K562 (cell line): ENCODE measurements at regions not wholly inside any gene's neighbourhood (a gene's known extent, or its start where the extent isn't known, plus 50 kb on each side); places are given as distances from the start of the nearest gene placed in this dataset.

Experiments
- ATAC-seq: fragments of 200-7000 bp; cut with Tn5 transposase; 3 replicates; pipeline ENCODE4 v1.9.1; 2020; ENCODE audit warnings: moderate library complexity
- BruUV-seq: library from RNA; stranded (reverse); fragments of 400-500 nt; replicated peaks from 2 replicates; lab custom pipeline; 2021; lab: Mats Ljungman, UMichigan
- CTCF ChIA-PET: fragments of 300-600 bp; formaldehyde crosslinking; extraction: SDS; loops from one replicate; lab custom pipeline; 2021; ENCODE audit warnings: low intra/inter-chr PET ratio; lab: Yijun Ruan, JAX
- POLR2A ChIA-PET: fragments of 300-600, 350-650 bp; sonication (Branson Sonifier 250); formaldehyde crosslinking; extraction: SDS; loops from one replicate; lab custom pipeline; 2021; ENCODE audit warnings: antibody characterized with exemption, inconsistent platforms; lab: Yijun Ruan, JAX
- DNase-seq, 4 experiments: peaks; one replicate each; pipeline versions ENCODE4 v3.0.0 to v3.0.0-alpha.2; 2011 to 2018; ENCODE audit warnings: low spot score in 3 of 4, mixed read lengths in 3 of 4; ENCODE audit errors: extremely low read depth in 1 of 4
- FAIRE-seq: peaks from 2 replicates; lab custom pipeline; 2011; peaks lifted over from hg19 to GRCh38; lab: Jason Lieb, UNC
- H2AFZ ChIP-seq: 2 replicates; pipeline ENCODE4 v1.6.0; 2011; ENCODE audit warnings: low read depth, low read length, control low read depth, inconsistent platforms
- H3K27ac ChIP-seq: fragments of 200-600 bp; 3 replicates; pipeline ENCODE4 v1.8.0; 2011; ENCODE audit warnings: low read depth, mild to moderate bottlenecking, control low read depth, inconsistent platforms, low read length, moderate library complexity, mixed read lengths; ENCODE audit errors: extremely low read depth
- H3K27me3 ChIP-seq, 2 experiments: fragments of 300-600 bp in 1 of 2; 2 replicates in 1 of 2; 3 replicates in 1 of 2; pipeline versions ENCODE4 v1.6.0 to v1.8.0; 2011; ENCODE audit warnings: inconsistent platforms in 2 of 2, low read length in 2 of 2, mild to moderate bottlenecking in 1 of 2, mixed read lengths in 1 of 2, moderate library complexity in 1 of 2; ENCODE audit not compliant: control insufficient read depth in 2 of 2, insufficient read depth in 2 of 2
- H3K36me3 ChIP-seq: fragments of 300-600 bp; 3 replicates; pipeline ENCODE4 v1.8.0; 2011; ENCODE audit warnings: mild to moderate bottlenecking, low read length, inconsistent platforms; ENCODE audit not compliant: control insufficient read depth, insufficient read depth
- H3K4me1 ChIP-seq, 2 experiments: fragments of 200-600 bp in 1 of 2; replicated peaks in 1 of 2; 2 replicates in 1 of 2; 3 replicates in 1 of 2; pipeline versions ENCODE4 v1.5.1 to v1.8.0; 2011; ENCODE audit warnings: inconsistent platforms in 2 of 2, low read length in 2 of 2, mild to moderate bottlenecking in 1 of 2, mixed read lengths in 1 of 2, moderate library complexity in 1 of 2; ENCODE audit not compliant: control insufficient read depth in 2 of 2, insufficient read depth in 2 of 2
- H3K4me2 ChIP-seq: 2 replicates; pipeline ENCODE4 v1.6.1; 2011; ENCODE audit warnings: low read length, control low read depth, inconsistent platforms, mixed read lengths; ENCODE audit not compliant: insufficient read depth
- H3K4me3 ChIP-seq: fragments of 200-600 bp; sonication (generic), shearing (Covaris generic); 2 replicates; pipeline ENCODE4 v1.5.1; 2016; ENCODE audit warnings: control low read depth, inconsistent platforms
- H3K79me2 ChIP-seq: fragments of 200-600 bp; 3 replicates; pipeline ENCODE4 v1.8.0; 2011; ENCODE audit warnings: low read length, inconsistent platforms; ENCODE audit not compliant: control insufficient read depth, insufficient read depth
- H3K9ac ChIP-seq, 2 experiments: 2 replicates each; pipeline versions ENCODE4 v1.6.0 to v1.6.1; 2011; ENCODE audit warnings: low read depth in 2 of 2, low read length in 2 of 2, control low read depth in 1 of 2, inconsistent platforms in 1 of 2, mild to moderate bottlenecking in 1 of 2, mixed read lengths in 1 of 2; ENCODE audit not compliant: insufficient read depth in 1 of 2
- H3K9me1 ChIP-seq: one replicate; pipeline ENCODE4 v1.6.0; 2011; ENCODE audit warnings: inconsistent platforms, mild to moderate bottlenecking, low read length, moderate library complexity; ENCODE audit not compliant: control insufficient read depth, insufficient read depth
- H3K9me3 ChIP-seq: replicated peaks from 2 replicates; pipeline ENCODE4 v1.5.1; 2011; ENCODE audit warnings: low read depth, low read length, inconsistent platforms; ENCODE audit not compliant: control insufficient read depth, insufficient read depth
- H4K20me1 ChIP-seq: replicated peaks from 2 replicates; pipeline ENCODE4 v1.6.1; 2011; ENCODE audit warnings: low read length, inconsistent platforms, mixed read lengths; ENCODE audit not compliant: control insufficient read depth, insufficient read depth
- CSDE1 ChIP-seq, 2 experiments: fragments of 450-650 bp; IDR thresholded peaks; 2 replicates each; pipeline ENCODE4 v1.6.1; 2016; ENCODE audit warnings: mild to moderate bottlenecking in 1 of 2
- DNMT1 ChIP-seq: fragments of 450-650 bp; IDR thresholded peaks from 2 replicates; pipeline ENCODE4 v1.6.1; 2016; ENCODE audit warnings: antibody characterized with exemption, mild to moderate bottlenecking
- EWSR1 ChIP-seq: fragments of 450-650 bp; IDR thresholded peaks from 2 replicates; pipeline ENCODE4 v1.6.1; 2018; ENCODE audit warnings: borderline replicate concordance, mild to moderate bottlenecking, low read depth, moderate library complexity; ENCODE audit not compliant: partially characterized antibody
- RBM34 ChIP-seq: fragments of 200-400 bp; formaldehyde crosslinking; IDR thresholded peaks from 2 replicates; pipeline ENCODE4 v1.6.1; 2018; ENCODE audit warnings: low read length, borderline replicate concordance; ENCODE audit not compliant: insufficient read depth
- RUNX1 ChIP-seq: sonication (generic); IDR thresholded peaks from 2 replicates; pipeline ENCODE4 v1.6.1; 2016; ENCODE audit warnings: antibody characterized with exemption, low read depth
- SMAD1 ChIP-seq: fragments of 150-350 bp; IDR thresholded peaks from 2 replicates; pipeline ENCODE4 v1.6.1; 2014; ENCODE audit warnings: low read length, low read depth; ENCODE audit not compliant: partially characterized antibody
- ZNF12 ChIP-seq: sonication (generic); formaldehyde crosslinking; IDR thresholded peaks from 2 replicates; pipeline ENCODE4 v1.4.0; 2020; ENCODE audit warnings: mild to moderate bottlenecking, missing genetic modification reagents
- ZNF197 ChIP-seq: fragments of 200-800 bp; sonication (Bioruptor generic); IDR thresholded peaks from 2 replicates; pipeline ENCODE4 v1.6.1; 2016; ENCODE audit warnings: low read depth, missing genetic modification characterization, missing compliant biosample characterization
- ZNF316 ChIP-seq: fragments of 450-650 bp; IDR thresholded peaks from 2 replicates; pipeline ENCODE4 v1.6.1; 2016
- ZNF740 ChIP-seq, 3 experiments: fragments of 200-800 bp in 1 of 3; sonication (Bioruptor generic) in 1 of 3; sonication (generic) in 1 of 3; formaldehyde crosslinking in 1 of 3; IDR thresholded peaks; 2 replicates each; pipeline versions ENCODE4 v1.6.1 to v1.8.0; 2016 to 2022; ENCODE audit warnings: mild to moderate bottlenecking in 2 of 3, missing compliant biosample characterization in 2 of 3, missing genetic modification characterization in 2 of 3, missing genetic modification reagents in 1 of 3
- WGBS: fragments of 100-300 bp; shearing (Covaris generic); methylation state at CpG from one replicate; pipeline ENCODE4 v1.1.6; 2016; ENCODE audit warnings: low coverage, mixed read lengths; ENCODE audit not compliant: insufficient coverage; ENCODE audit errors: missing lambda C conversion rate; 5-methylcytosine and 5-hydroxymethylcytosine counted together
- in situ Hi-C: fragments of 300-500 bp; cut with MboI; formaldehyde crosslinking; loops from 4 replicates; pipeline ENCODE4 v1.15.0; 2018; ENCODE audit warnings: inconsistent platforms, mixed read lengths
- intact Hi-C: fragments of 100-400 bp; cut with micrococcal nuclease; formaldehyde crosslinking; loops from 2 replicates; pipeline ENCODE4 v1.14.2; 2022
- TF ChIP-seq, protein P1 (sequence below): fragments of 450-650 bp; conservative IDR thresholded peaks from 2 replicates; pipeline ENCODE4 v1.6.1; 2016; ENCODE audit warnings: missing genetic modification characterization, low read depth, mild to moderate bottlenecking, missing compliant biosample characterization, moderate library complexity

- DNase-seq: no peak
- Histone ChIP-seq H3K9ac (no peak overlapping the region), H3K79me2 (no peaks in the 10 kb centered on the region), H3K4me2 (no peak overlapping the region), H3K9me3 (no peaks in the 10 kb centered on the region), H3K4me3 (no peak overlapping the region), H2AFZ (no peak overlapping the region), H4K20me1 (no peaks in the 10 kb centered on the region), H3K9me1 (no peaks in the 10 kb centered on the region), H3K27me3 (no peaks in the 10 kb centered on the region), H3K4me1 (no peaks in the 10 kb centered on the region), H3K27ac (no peak overlapping the region), H3K36me3 (no peaks in the 10 kb centered on the region)
- TF ChIP-seq RUNX1: no peak
- TF ChIP-seq SMAD1: no peak
- TF ChIP-seq ZNF316: no peak
- TF ChIP-seq ZNF197: no peak
- no peak for TF ChIP-seq RBM34
- TF ChIP-seq CSDE1 (IDR thresholded peaks at IDR 0.05): no peak
- TF ChIP-seq EWSR1: no peak
- TF ChIP-seq DNMT1: no peak
- no peak for TF ChIP-seq ZNF740 (CRISPR knock-in tag; IDR thresholded peaks at IDR 0.05)
- no peak for TF ChIP-seq ZNF740 (tag; IDR thresholded peaks at IDR 0.05)
- no peak for TF ChIP-seq ZNF12
- TF ChIP-seq, protein P1, sequence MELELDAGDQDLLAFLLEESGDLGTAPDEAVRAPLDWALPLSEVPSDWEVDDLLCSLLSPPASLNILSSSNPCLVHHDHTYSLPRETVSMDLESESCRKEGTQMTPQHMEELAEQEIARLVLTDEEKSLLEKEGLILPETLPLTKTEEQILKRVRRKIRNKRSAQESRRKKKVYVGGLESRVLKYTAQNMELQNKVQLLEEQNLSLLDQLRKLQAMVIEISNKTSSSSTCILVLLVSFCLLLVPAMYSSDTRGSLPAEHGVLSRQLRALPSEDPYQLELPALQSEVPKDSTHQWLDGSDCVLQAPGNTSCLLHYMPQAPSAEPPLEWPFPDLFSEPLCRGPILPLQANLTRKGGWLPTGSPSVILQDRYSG (tag): no peak
- WGBS: 0% methylated on average over 11 of the region's 11 CpGs
- POLR2A ChIA-PET: interaction anchor here (0.7 kb wide), 1 partner anchor 18 kb away, joined by 4 read pairs; no protein-coding TSS in a partner anchor
- ATAC-seq: no peak
- FAIRE-seq: no peak
- BruUV-seq: no TSS peak
- in situ Hi-C loops (no loop called here), intact Hi-C loops (no loop called here)
- CTCF ChIA-PET: no interaction called here
Measured at GRCh38 chr17:33561569-33562334, 268.7 kb upstream of the ASIC2 start.
